ENCODE measurements at regions not wholly inside any gene's neighbourhood (a gene's known extent, or its start where the extent isn't known, plus 50 kb on each side); places are given as distances from the start of the nearest gene placed in this dataset.

DNA sequence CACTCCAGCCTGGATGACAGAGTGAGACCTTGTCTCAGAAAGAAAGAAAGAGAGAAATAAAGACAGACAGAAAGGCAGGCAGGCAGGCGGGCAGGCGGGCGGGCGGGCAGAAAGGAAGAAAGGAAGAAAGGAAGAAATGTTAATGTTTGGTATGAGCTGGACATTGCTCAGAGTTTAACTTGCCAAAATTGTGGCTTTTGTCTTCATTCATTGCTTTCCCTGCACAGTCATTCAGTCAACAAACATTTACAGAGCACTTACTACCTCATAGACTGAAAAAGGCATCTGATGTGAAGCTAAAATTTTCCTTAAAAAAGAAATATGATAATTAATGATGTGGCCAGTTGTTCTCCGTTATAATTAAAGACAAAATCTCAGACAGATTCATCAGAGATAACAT is 247.1 kb downstream of the SPTSSA start:
- Histone ChIP-seq H3K9ac (no peak overlapping the region), H3K27me3 (no peaks in the 10 kb centered on the region), H3F3A (ENCODE audit: low read depth) (no peaks in the 10 kb centered on the region), H3K4me2 (no peak overlapping the region), H3K36me3 (no peaks in the 10 kb centered on the region), H3K79me2 (ENCODE audit: low read depth) (no peaks in the 10 kb centered on the region), H4K20me1 (ENCODE audit: low read depth) (no peaks in the 10 kb centered on the region), H2AFZ (replicated peaks) (no peak overlapping the region), H3K27ac (no peak overlapping the region), H3K9me3 (ENCODE audit: low read depth) (no peaks in the 10 kb centered on the region), H3K4me3 (no peak overlapping the region), H3K4me1 (no peaks in the 10 kb centered on the region)
- H3K4me3 Mint-ChIP-seq, result no peak overlapping the region
- peaks cover 3% of the 10 kb centered on the region for H3K9me3 Mint-ChIP-seq
- no peaks in the 10 kb centered on the region for H3K4me1 Mint-ChIP-seq
- TF ChIP-seq EZH2 (IDR thresholded peaks at IDR 0.05) (no peak), EZH2phosphoT487 (IDR thresholded peaks at IDR 0.05) (no peak)
- TF ChIP-seq, protein P1, sequence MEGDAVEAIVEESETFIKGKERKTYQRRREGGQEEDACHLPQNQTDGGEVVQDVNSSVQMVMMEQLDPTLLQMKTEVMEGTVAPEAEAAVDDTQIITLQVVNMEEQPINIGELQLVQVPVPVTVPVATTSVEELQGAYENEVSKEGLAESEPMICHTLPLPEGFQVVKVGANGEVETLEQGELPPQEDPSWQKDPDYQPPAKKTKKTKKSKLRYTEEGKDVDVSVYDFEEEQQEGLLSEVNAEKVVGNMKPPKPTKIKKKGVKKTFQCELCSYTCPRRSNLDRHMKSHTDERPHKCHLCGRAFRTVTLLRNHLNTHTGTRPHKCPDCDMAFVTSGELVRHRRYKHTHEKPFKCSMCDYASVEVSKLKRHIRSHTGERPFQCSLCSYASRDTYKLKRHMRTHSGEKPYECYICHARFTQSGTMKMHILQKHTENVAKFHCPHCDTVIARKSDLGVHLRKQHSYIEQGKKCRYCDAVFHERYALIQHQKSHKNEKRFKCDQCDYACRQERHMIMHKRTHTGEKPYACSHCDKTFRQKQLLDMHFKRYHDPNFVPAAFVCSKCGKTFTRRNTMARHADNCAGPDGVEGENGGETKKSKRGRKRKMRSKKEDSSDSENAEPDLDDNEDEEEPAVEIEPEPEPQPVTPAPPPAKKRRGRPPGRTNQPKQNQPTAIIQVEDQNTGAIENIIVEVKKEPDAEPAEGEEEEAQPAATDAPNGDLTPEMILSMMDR (IDR thresholded peaks at IDR 0.05), result no peak
- H3K27ac Mint-ChIP-seq, result no peak overlapping the region
- no peaks in the 10 kb centered on the region for H3K27me3 Mint-ChIP-seq (ENCODE audit: insufficient read depth, low read depth)
- DNase-seq (ENCODE audit: low spot score), result no peak
- H3K36me3 Mint-ChIP-seq, result no peaks in the 10 kb centered on the region

DNA sequence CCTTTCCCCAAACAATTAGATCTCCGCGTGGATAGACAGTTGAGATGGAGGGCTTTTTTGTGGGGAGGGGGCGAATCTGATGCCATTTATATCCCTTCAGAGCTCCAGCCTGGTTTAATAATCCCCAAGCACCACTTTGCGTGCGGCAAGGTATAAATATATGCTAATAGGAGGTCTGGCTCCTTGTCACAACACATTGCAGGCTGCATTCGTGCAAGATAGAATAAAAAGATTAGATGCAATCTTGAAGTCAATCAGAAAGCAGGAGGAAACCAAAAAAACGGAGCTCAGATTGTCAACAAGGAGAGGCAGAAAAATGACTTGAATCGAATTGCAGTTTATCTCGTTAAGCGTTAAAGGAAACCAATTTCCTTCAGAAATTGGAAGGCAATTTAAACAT is 248.7 kb downstream of the SPTSSA start:
- Histone ChIP-seq H2AFZ (replicated peaks) (no peak overlapping the region), H4K20me1 (ENCODE audit: low read depth) (no peaks in the 10 kb centered on the region)

DNA sequence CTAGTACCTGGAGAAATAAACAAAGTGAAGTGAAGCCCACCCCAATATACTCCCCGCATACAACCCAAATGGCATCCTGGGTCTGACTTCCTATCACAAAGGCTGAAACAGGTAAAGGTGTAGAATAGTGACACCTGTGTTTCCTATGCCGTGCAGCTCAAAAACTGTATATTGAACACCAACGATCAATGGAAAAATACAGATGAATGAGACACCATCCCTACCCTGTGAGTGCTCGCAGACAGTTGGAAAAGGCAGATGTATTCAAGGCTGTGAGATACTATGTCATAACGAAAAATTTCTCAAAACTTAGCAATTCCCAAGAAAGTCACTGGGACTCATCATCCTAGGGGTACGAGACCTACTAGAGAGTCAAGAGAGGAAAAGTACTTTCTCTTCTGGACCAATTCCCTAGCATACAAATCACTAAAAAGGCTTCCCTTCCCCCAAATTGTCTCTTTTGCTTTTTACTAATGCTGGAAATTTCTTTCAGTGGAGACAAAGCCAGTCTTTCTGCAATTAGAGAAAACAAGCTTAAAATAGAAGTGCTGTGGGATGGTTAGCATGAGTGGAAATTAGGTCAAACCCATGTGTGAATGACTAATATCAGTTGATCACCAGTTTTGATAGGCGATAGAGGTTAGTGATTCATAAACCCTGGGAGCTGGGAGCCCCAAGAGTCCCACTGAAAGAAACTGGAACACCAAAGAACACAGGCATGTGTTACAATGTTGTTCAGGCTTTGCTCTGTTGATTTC is 249.7 kb downstream of the SPTSSA start:
- H3K27ac Mint-ChIP-seq, result no peak overlapping the region
- no peaks in the 10 kb centered on the region for H3K4me1 ChIP-seq
- DNase-seq (ENCODE audit: low spot score), result no peak
- H3K9me3 ChIP-seq (ENCODE audit: low read depth), result no peaks in the 10 kb centered on the region
- peaks cover 3% of the 10 kb centered on the region for H3K9me3 Mint-ChIP-seq
- H3K27me3 ChIP-seq, result no peaks in the 10 kb centered on the region
- H3K4me2 ChIP-seq, result no peak overlapping the region
- H3K79me2 ChIP-seq (ENCODE audit: low read depth), result no peaks in the 10 kb centered on the region
- no peaks in the 10 kb centered on the region for H3K36me3 Mint-ChIP-seq
- H3F3A ChIP-seq (ENCODE audit: low read depth), result no peaks in the 10 kb centered on the region
- no peak overlapping the region for H3K4me3 ChIP-seq
- H2AFZ ChIP-seq (replicated peaks), result no peak overlapping the region
- no peaks in the 10 kb centered on the region for H4K20me1 ChIP-seq (ENCODE audit: low read depth)
- no peaks in the 10 kb centered on the region for H3K4me1 Mint-ChIP-seq
- no peaks in the 10 kb centered on the region for H3K27me3 Mint-ChIP-seq (ENCODE audit: insufficient read depth, low read depth)
- TF ChIP-seq EZH2phosphoT487 (IDR thresholded peaks at IDR 0.05) (no peak), EZH2 (IDR thresholded peaks at IDR 0.05) (no peak)
- TF ChIP-seq, protein P1 (IDR thresholded peaks at IDR 0.05), result no peak
- H3K9ac ChIP-seq, result no peak overlapping the region
- H3K36me3 ChIP-seq, result no peaks in the 10 kb centered on the region
- H3K4me3 Mint-ChIP-seq, result no peak overlapping the region
- no peak overlapping the region for H3K27ac ChIP-seq

More for the DNA sequence above, 248.7 kb downstream of the SPTSSA start:
- H3K4me2 ChIP-seq, result no peak overlapping the region
- TF ChIP-seq EZH2 (IDR thresholded peaks at IDR 0.05) (no peak), EZH2phosphoT487 (IDR thresholded peaks at IDR 0.05) (no peak)
- TF ChIP-seq, protein P1 (IDR thresholded peaks at IDR 0.05), result no peak
- no peak overlapping the region for H3K4me3 ChIP-seq
- DNase-seq (ENCODE audit: low spot score), result no peak
- H3K9me3 ChIP-seq (ENCODE audit: low read depth), result no peaks in the 10 kb centered on the region
- H3K79me2 ChIP-seq (ENCODE audit: low read depth), result no peaks in the 10 kb centered on the region
- H3K36me3 ChIP-seq, result no peaks in the 10 kb centered on the region
- no peaks in the 10 kb centered on the region for H3K4me1 ChIP-seq
- Mint-ChIP-seq H3K4me1 (no peaks in the 10 kb centered on the region), H3K27me3 (ENCODE audit: insufficient read depth, low read depth) (no peaks in the 10 kb centered on the region), H3K4me3 (no peak overlapping the region), H3K36me3 (no peaks in the 10 kb centered on the region), H3K27ac (no peak overlapping the region), H3K9me3 (peaks cover 3% of the 10 kb centered on the region)
- no peaks in the 10 kb centered on the region for H3F3A ChIP-seq (ENCODE audit: low read depth)
- H3K27me3 ChIP-seq, result no peaks in the 10 kb centered on the region
- no peak overlapping the region for H3K27ac ChIP-seq
- no peak overlapping the region for H3K9ac ChIP-seq
